ENCODE measurements at regions not wholly inside any gene's neighbourhood (a gene's known extent, or its start where the extent isn't known, plus 50 kb on each side); places are given as distances from the start of the nearest gene placed in this dataset.

GRCh38 chr20:7828437-7828836 is 111.8 kb downstream of the HAO1 start:
- Histone ChIP-seq H2AFZ (ENCODE audit: low read length) (no peak overlapping the region), H3K9me2 (replicated peaks; ENCODE audit: low read depth, low read length) (no peaks in the 10 kb centered on the region), H3K4me3 (ENCODE audit: low read length, poor library complexity, severe bottlenecking) (no peak overlapping the region), H3K27me3 (ENCODE audit: insufficient read depth, low read length, poor library complexity, severe bottlenecking) (no peaks in the 10 kb centered on the region), H3K36me3 (ENCODE audit: insufficient read depth, low read length) (no peaks in the 10 kb centered on the region), H4K20me1 (ENCODE audit: insufficient read depth, low read length, poor library complexity, severe bottlenecking) (no peaks in the 10 kb centered on the region), H3K79me2 (ENCODE audit: insufficient read depth, low read length) (no peaks in the 10 kb centered on the region), H3K9ac (ENCODE audit: low read depth, low read length, poor library complexity, severe bottlenecking) (no peak overlapping the region), H3K9me3 (ENCODE audit: insufficient read depth, low read depth, low read length) (no peaks in the 10 kb centered on the region), H3F3A (ENCODE audit: low read depth) (no peaks in the 10 kb centered on the region), H3K4me2 (ENCODE audit: low read depth, low read length, poor library complexity, severe bottlenecking) (no peak overlapping the region), H3K4me1 (ENCODE audit: insufficient read depth, low read length, poor library complexity, severe bottlenecking) (no peaks in the 10 kb centered on the region)
- TF ChIP-seq CTCF (conservative IDR thresholded peaks at IDR 0.05; ENCODE audit: low read length) (no peak), EZH2phosphoT487 (IDR thresholded peaks at IDR 0.05; ENCODE audit: borderline replicate concordance) (no peak)

- no peak overlapping the region for H3K9ac ChIP-seq (ENCODE audit: low read depth, low read length, poor library complexity, severe bottlenecking)
Observed at GRCh38 chr20:7829031-7829430, 111.2 kb downstream of the HAO1 start.

GRCh38 chr20:7829776-7830175 is 110.5 kb downstream of the HAO1 start:
- no peak for TF ChIP-seq CTCF (conservative IDR thresholded peaks at IDR 0.05; ENCODE audit: low read length)
- TF ChIP-seq EZH2phosphoT487 (IDR thresholded peaks at IDR 0.05; ENCODE audit: borderline replicate concordance): no peak
- Histone ChIP-seq H3K4me1 (ENCODE audit: insufficient read depth, low read length, poor library complexity, severe bottlenecking) (no peaks in the 10 kb centered on the region), H3K79me2 (ENCODE audit: insufficient read depth, low read length) (no peaks in the 10 kb centered on the region), H3F3A (ENCODE audit: low read depth) (no peaks in the 10 kb centered on the region), H3K4me2 (ENCODE audit: low read depth, low read length, poor library complexity, severe bottlenecking) (no peak overlapping the region), H3K9me2 (replicated peaks; ENCODE audit: low read depth, low read length) (no peaks in the 10 kb centered on the region), H4K20me1 (ENCODE audit: insufficient read depth, low read length, poor library complexity, severe bottlenecking) (no peaks in the 10 kb centered on the region), H2AFZ (ENCODE audit: low read length) (no peak overlapping the region), H3K36me3 (ENCODE audit: insufficient read depth, low read length) (no peaks in the 10 kb centered on the region), H3K9me3 (ENCODE audit: insufficient read depth, low read depth, low read length) (no peaks in the 10 kb centered on the region; the same call in 1 of the 2 replicates), H3K4me3 (ENCODE audit: low read length, poor library complexity, severe bottlenecking) (no peak overlapping the region), H3K9ac (ENCODE audit: low read depth, low read length, poor library complexity, severe bottlenecking) (no peak overlapping the region), H3K27me3 (ENCODE audit: insufficient read depth, low read length, poor library complexity, severe bottlenecking) (no peaks in the 10 kb centered on the region)

More at GRCh38 chr20:7829031-7829430, 111.2 kb downstream of the HAO1 start:
- H3K36me3 ChIP-seq (ENCODE audit: insufficient read depth, low read length): no peaks in the 10 kb centered on the region
- H3K4me1 ChIP-seq (ENCODE audit: insufficient read depth, low read length, poor library complexity, severe bottlenecking): no peaks in the 10 kb centered on the region
- H3K4me3 ChIP-seq (ENCODE audit: low read length, poor library complexity, severe bottlenecking): no peak overlapping the region
- no peaks in the 10 kb centered on the region for H4K20me1 ChIP-seq (ENCODE audit: insufficient read depth, low read length, poor library complexity, severe bottlenecking)
- no peaks in the 10 kb centered on the region; the same call in 1 of the 2 replicates for H3K9me3 ChIP-seq (ENCODE audit: insufficient read depth, low read depth, low read length)
- H2AFZ ChIP-seq (ENCODE audit: low read length): no peak overlapping the region
- no peak overlapping the region for H3K4me2 ChIP-seq (ENCODE audit: low read depth, low read length, poor library complexity, severe bottlenecking)
- no peak for TF ChIP-seq CTCF (conservative IDR thresholded peaks at IDR 0.05; ENCODE audit: low read length)
- no peak for TF ChIP-seq EZH2phosphoT487 (IDR thresholded peaks at IDR 0.05; ENCODE audit: borderline replicate concordance)
- no peaks in the 10 kb centered on the region for H3K9me2 ChIP-seq (replicated peaks; ENCODE audit: low read depth, low read length)
- H3K79me2 ChIP-seq (ENCODE audit: insufficient read depth, low read length): no peaks in the 10 kb centered on the region
- no peaks in the 10 kb centered on the region for H3F3A ChIP-seq (ENCODE audit: low read depth)
- H3K27me3 ChIP-seq (ENCODE audit: insufficient read depth, low read length, poor library complexity, severe bottlenecking): no peaks in the 10 kb centered on the region
